ENCODE measurements at regions not wholly inside any gene's neighbourhood (a gene's known extent, or its start where the extent isn't known, plus 50 kb on each side); places are given as distances from the start of the nearest gene placed in this dataset.

DNA sequence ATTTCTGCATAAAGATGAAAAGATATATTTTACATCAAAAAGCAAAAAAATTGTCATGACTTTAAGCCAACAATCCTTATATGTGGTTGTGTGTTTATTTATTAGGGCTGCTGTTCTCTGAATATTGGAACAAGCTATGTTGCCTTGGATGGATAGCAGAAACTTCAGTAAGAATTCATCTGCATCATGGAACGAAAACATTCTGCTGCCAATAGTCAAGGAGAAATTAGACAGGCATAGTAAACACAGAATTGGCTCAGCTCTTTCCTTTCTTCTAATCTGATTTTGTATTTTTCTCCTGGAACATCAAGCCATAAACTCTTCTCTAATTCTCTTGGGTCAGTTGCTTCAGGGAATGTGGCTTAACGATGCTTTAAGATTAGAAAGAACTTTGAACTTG lies 1257.0 kb downstream of the NLGN4X start:
- DNase-seq (ENCODE audit: low spot score): no peak
- no peak overlapping the region for H3K27ac ChIP-seq
- ChIA-PET CTCF (no interaction called here), POLR2A (ENCODE audit: low non-redundant PET) (no interaction called here)
- TF ChIP-seq CTCF (conservative IDR thresholded peaks at IDR 0.05; ENCODE audit: low read depth): no peak

GRCh38 chrX:4964112-4964511 lies 1250.7 kb upstream of the PRKX start:
- no peak for DNase-seq (ENCODE audit: low spot score)
- POLR2A ChIA-PET (ENCODE audit: low non-redundant PET): no interaction called here

GRCh38 chrX:4963432-4963831 lies 1250.0 kb upstream of the PRKX start:
- no peak overlapping the region for H3K27ac ChIP-seq
- ChIA-PET CTCF (no interaction called here), POLR2A (ENCODE audit: low non-redundant PET) (no interaction called here)
- no peak for DNase-seq (ENCODE audit: low spot score)
- no peak for TF ChIP-seq CTCF (conservative IDR thresholded peaks at IDR 0.05; ENCODE audit: low read depth)

More at GRCh38 chrX:4964112-4964511, 1250.7 kb upstream of the PRKX start:
- no peak for TF ChIP-seq CTCF (conservative IDR thresholded peaks at IDR 0.05; ENCODE audit: low read depth)
- no peak overlapping the region for H3K27ac ChIP-seq
- CTCF ChIA-PET: no interaction called here

DNA sequence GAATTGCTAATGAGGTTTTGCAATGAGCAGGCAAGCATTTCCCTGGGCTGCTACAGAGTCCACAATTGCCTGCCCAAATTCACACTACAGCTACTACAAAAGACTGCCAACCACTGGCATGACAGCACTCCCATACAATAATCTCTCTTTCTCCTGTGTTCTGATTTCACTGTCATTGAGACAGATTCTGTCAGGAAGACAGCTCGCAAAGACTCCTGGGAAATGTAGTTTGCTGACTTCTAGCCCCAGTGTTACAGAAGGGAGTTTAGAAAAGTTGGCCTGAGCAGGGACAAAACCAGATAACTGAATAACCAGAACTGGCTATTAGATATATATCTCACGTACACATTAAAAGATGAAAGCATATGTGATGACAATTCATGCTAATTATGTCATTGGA lies 1231.3 kb upstream of the PRKX start:
- POLR2A ChIA-PET (ENCODE audit: low non-redundant PET): no interaction called here
- H3K27ac ChIP-seq: no peak overlapping the region
- TF ChIP-seq CTCF (conservative IDR thresholded peaks at IDR 0.05; ENCODE audit: low read depth): no peak
- CTCF ChIA-PET: no interaction called here
- no peak for DNase-seq (ENCODE audit: low spot score)

GRCh38 chrX:4936315-4936714 lies 1222.9 kb upstream of the PRKX start:
- ChIA-PET POLR2A (ENCODE audit: low non-redundant PET) (no interaction called here), CTCF (no interaction called here)
- TF ChIP-seq CTCF (conservative IDR thresholded peaks at IDR 0.05; ENCODE audit: low read depth): no peak
- H3K27ac ChIP-seq: no peak overlapping the region
- no peak for DNase-seq (ENCODE audit: low spot score)

DNA sequence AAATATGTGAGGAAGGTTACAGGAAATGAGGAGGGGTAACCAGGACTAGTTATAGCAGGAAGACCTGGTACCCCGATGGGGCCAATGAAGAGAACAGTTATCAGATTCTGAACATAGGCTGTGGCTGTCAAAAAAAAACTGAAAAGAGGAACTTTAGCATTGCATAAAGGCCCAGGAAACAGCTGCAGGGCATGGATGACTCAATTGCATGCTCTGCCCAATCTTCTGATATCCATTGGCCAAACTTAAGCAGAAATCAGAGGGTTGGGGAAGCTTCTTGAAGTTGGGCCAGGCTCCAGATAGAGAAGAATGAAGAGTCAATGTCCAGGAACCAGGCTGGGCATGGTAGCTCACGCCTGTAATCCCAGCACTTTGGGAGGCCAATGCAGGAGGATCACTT lies 1222.4 kb upstream of the PRKX start:
- POLR2A ChIA-PET (ENCODE audit: low non-redundant PET): no interaction called here
- CTCF ChIA-PET: no interaction called here
- TF ChIP-seq CTCF (conservative IDR thresholded peaks at IDR 0.05; ENCODE audit: low read depth): no peak
- DNase-seq (ENCODE audit: low spot score): no peak
- no peak overlapping the region for H3K27ac ChIP-seq

DNA sequence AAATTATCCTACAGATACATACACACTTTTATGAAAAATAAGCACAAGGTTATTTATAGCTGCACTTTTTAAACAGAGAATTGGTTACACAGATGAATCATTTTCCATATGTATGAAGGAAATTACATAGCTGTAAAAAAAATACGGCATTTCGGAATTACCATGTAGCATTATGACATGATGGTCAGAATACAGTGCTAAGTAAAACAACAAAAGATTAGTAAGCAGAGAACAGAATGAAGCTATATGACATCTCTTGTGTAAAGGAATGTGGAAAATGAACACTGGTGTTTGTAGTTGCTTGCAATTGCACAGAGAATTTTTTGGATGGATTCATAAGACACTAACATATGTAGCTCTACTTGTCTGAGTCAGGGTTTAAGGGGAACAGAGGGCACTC lies 1222.0 kb upstream of the PRKX start:
- CTCF ChIA-PET: interaction anchor here (0.6 kb wide), 1 partner anchor 974 kb away, joined by 4 read pairs; no protein-coding TSS in a partner anchor

More for the DNA sequence above, 1222.0 kb upstream of the PRKX start:
- no peak for TF ChIP-seq CTCF (conservative IDR thresholded peaks at IDR 0.05; ENCODE audit: low read depth)
- POLR2A ChIA-PET (ENCODE audit: low non-redundant PET): no interaction called here
- no peak overlapping the region for H3K27ac ChIP-seq
- no peak for DNase-seq (ENCODE audit: low spot score)
